Psoas muscle (tissue), 7 donors: ENCODE measurements at regions not wholly inside any gene's neighbourhood (a gene's known extent, or its start where the extent isn't known, plus 50 kb on each side); places are given as distances from the start of the nearest gene placed in this dataset.

Source experiments
- ATAC-seq, 4 donors: fragments of 200-7000 bp; cut with Tn5 transposase; one replicate each; pipeline ENCODE4 v1.9.1; 2020; ENCODE audit warnings: moderate library complexity in 3 of 4, mild to moderate bottlenecking in 2 of 4
- DNase-seq, 2 donors: peaks; one replicate each; pipeline ENCODE4 v3.0.0-alpha.2; 2020
- H3K27ac ChIP-seq: fragments of 200-600 bp; one replicate; pipeline ENCODE4 v1.8.0; 2022
- H3K27me3 ChIP-seq, 3 donors: fragments of 200-600 bp in 1 of 3; one replicate each; pipeline versions ENCODE4 v1.6.1 to v1.8.0; 2013 to 2022; ENCODE audit warnings: low read length in 2 of 3, mild to moderate bottlenecking in 2 of 3, moderate library complexity in 1 of 3; ENCODE audit not compliant: insufficient read depth in 3 of 3
- H3K36me3 ChIP-seq, 2 donors: fragments of 200-600 bp in 1 of 2; one replicate each; pipeline versions ENCODE4 v1.6.1 to v1.8.0; 2013 to 2022; ENCODE audit warnings: low read depth in 1 of 2, mild to moderate bottlenecking in 1 of 2, moderate library complexity in 1 of 2; ENCODE audit not compliant: insufficient read depth in 1 of 2
- H3K4me1 ChIP-seq: fragments of 200-600 bp; one replicate; pipeline ENCODE4 v1.8.0; 2022
- H3K4me3 ChIP-seq: fragments of 200-600 bp; one replicate; pipeline ENCODE4 v1.8.0; 2022; ENCODE audit warnings: mild to moderate bottlenecking
- H3K9me3 ChIP-seq: fragments of 200-600 bp; one replicate; pipeline ENCODE4 v1.8.0; 2022
- CTCF ChIP-seq: fragments of 200-600 bp; IDR thresholded peaks from one replicate; pipeline ENCODE4 v1.8.0; 2022; ENCODE audit warnings: antibody characterized with exemption
- WGBS, 3 donors: extraction: QIAGEN DNeasy Blood & Tissue Kit; methylation state at CpG; one replicate each; pipeline versions ENCODE4 v1.1.6 to v1.1.7; 2013; 5-methylcytosine and 5-hydroxymethylcytosine counted together
- intact Hi-C, 2 donors: fragments of 100-400 bp; cut with DNase I; formaldehyde crosslinking; loops; one replicate each; pipeline versions ENCODE4 v1.11.0 to v1.14.2; 2022
- donor health status: healthy with polysubstance abuse.
- donor health status: DM: no; HTN: no; CAD: no; lungs with moderate emphysema.
- donor health status: Bipolar disorder and iron deficiency.
- donor health status: healthy.
- donor health status: DM: yes; HTN: yes; CAD: no.
- donor health status: DM: no; HTN: no; CAD: no.
- donor health status: DM: yes; HTN: yes; CAD: no.

- Histone ChIP-seq H3K4me3 (no peak overlapping the region), H3K27ac (no peak overlapping the region), H3K9me3 (no peaks in the 10 kb centered on the region), H3K27me3 (no peaks in the 10 kb centered on the region), H3K36me3 (no peaks in the 10 kb centered on the region), H3K4me1 (no peaks in the 10 kb centered on the region)
- TF ChIP-seq CTCF = no peak
- intact Hi-C loops = no loop called here
- ATAC-seq (no peak), DNase-seq (no peak)
- WGBS, 3 donors = 14 to 24% (median 21%) methylated on average over 4 of the region's 4 CpGs
These were observed 722.0 kb upstream of the SOX9 start for GRCh38 chr17:71398800-71399219.

DNA sequence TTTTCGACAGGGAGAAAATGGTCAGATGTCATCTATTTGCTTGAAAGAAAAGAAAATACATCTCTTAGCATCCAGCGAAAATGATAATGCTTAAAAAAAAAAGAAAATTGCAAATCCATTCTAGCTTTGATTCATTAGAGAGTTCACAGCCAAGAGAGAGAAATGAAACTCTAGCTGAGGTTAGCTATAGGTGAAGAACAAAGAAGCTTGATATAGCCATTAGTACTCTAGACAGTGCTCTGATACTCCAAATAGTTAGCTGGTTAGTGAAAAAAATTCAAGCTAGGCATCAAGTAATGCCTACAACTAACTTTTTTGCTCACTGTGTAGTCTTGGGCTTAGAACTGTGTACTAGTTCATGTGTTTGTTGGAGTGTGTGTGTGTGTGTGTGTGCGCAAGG is 721.6 kb upstream of the SOX9 start:
- intact Hi-C loops = no loop called here
- Histone ChIP-seq H3K4me3 (no peak overlapping the region), H3K36me3 (no peaks in the 10 kb centered on the region), H3K4me1 (no peaks in the 10 kb centered on the region), H3K27ac (no peak overlapping the region), H3K9me3 (no peaks in the 10 kb centered on the region), H3K27me3 (no peaks in the 10 kb centered on the region)
- DNase-seq (no peak), ATAC-seq (no peak)
- no peak for TF ChIP-seq CTCF
- WGBS, 3 donors = 16 to 32% (median 29%) methylated on average over 3 of the region's 3 CpGs

DNA sequence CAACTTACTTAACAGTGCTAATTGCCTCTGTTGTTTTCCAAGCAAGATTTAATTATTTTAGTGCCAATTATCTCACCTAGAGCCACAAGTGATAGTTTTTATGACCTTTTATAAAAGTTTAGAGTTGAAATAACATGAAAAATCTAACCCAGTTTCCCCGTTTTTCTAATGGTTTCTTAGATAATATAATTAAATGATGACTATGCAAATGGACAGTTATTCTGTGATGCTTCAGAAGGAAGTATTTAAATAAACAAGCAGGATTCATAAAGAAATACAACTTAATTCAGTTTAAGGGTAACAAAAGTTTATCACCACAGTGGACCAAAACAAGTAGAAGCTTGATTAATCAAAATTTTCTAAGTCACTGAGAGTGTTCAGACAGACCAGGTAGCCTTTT is 721.2 kb upstream of the SOX9 start:
- ATAC-seq = no peak
- intact Hi-C loops = no loop called here
- WGBS, 3 donors = 33 to 67% (median 65%) methylated on average over 1 of the region's 1 CpG
- H3K4me3 ChIP-seq = no peak overlapping the region
- no peak for DNase-seq
- H3K27me3 ChIP-seq = no peaks in the 10 kb centered on the region
- H3K9me3 ChIP-seq = no peaks in the 10 kb centered on the region
- H3K27ac ChIP-seq = no peak overlapping the region
- H3K4me1 ChIP-seq = no peaks in the 10 kb centered on the region
- no peak for TF ChIP-seq CTCF
- H3K36me3 ChIP-seq = no peaks in the 10 kb centered on the region

DNA sequence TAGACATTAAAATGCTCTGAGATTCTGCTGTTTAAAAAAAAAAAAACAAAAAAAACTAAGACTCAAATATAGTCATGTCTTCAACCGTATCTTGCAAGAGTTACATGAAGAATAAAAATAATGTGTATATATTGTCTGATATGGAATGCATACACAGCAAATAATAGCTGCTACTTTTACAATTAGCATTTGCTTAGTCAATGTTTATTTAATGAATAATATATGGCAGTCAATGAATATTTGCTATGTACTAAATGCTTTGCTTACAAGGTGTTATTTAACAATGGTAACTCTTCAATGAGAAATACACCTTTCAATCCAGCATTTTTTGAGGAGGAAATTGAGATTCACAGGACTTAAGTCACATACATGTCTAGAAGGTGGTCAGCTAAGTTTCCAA is 718.8 kb upstream of the SOX9 start:
- H3K9me3 ChIP-seq = no peaks in the 10 kb centered on the region
- ATAC-seq = no peak
- intact Hi-C loops = no loop called here
- 88 to 94% (median 93%) methylated on average over 1 of the region's 1 CpG for WGBS, 3 donors
- no peaks in the 10 kb centered on the region for H3K4me1 ChIP-seq
- H3K27ac ChIP-seq = no peak overlapping the region
- no peak for DNase-seq
- no peak for TF ChIP-seq CTCF
- no peak overlapping the region for H3K4me3 ChIP-seq
- H3K36me3 ChIP-seq = no peaks in the 10 kb centered on the region
- H3K27me3 ChIP-seq = no peaks in the 10 kb centered on the region

- Histone ChIP-seq H3K4me3 (no peak overlapping the region), H3K9me3 (no peaks in the 10 kb centered on the region), H3K4me1 (no peaks in the 10 kb centered on the region), H3K27ac (no peak overlapping the region), H3K36me3 (no peaks in the 10 kb centered on the region), H3K27me3 (no peaks in the 10 kb centered on the region)
- TF ChIP-seq CTCF = no peak
- intact Hi-C loops = no loop called here
- DNase-seq (no peak), ATAC-seq (no peak)
- WGBS, 3 donors = 57 to 79% (median 72%) methylated on average over 3 of the region's 3 CpGs
These were observed 718.1 kb upstream of the SOX9 start for GRCh38 chr17:71402661-71403141.
